ENCODE measurements at regions not wholly inside any gene's neighbourhood (a gene's known extent, or its start where the extent isn't known, plus 50 kb on each side); places are given as distances from the start of the nearest gene placed in this dataset.

- intact Hi-C loops (cut with micrococcal nuclease) = no loop called here
- no peak overlapping the region for H2AFZ ChIP-seq (ENCODE audit: low read length)
- DNase-seq (no peak), ATAC-seq (no peak)
- no peaks in the 10 kb centered on the region for H3K79me2 ChIP-seq (ENCODE audit: low read length)
- H3K9me2 ChIP-seq (replicated peaks; ENCODE audit: low read length) = no peaks in the 10 kb centered on the region
- POLR2A ChIA-PET (ENCODE audit: unreplicated experiment) = no interaction called here
- H3K9me3 ChIP-seq (ENCODE audit: low read length) = no peaks in the 10 kb centered on the region
- H3F3A ChIP-seq (ENCODE audit: low read length, unreplicated experiment) = no peaks in the 10 kb centered on the region
- TF ChIP-seq, protein P1, sequence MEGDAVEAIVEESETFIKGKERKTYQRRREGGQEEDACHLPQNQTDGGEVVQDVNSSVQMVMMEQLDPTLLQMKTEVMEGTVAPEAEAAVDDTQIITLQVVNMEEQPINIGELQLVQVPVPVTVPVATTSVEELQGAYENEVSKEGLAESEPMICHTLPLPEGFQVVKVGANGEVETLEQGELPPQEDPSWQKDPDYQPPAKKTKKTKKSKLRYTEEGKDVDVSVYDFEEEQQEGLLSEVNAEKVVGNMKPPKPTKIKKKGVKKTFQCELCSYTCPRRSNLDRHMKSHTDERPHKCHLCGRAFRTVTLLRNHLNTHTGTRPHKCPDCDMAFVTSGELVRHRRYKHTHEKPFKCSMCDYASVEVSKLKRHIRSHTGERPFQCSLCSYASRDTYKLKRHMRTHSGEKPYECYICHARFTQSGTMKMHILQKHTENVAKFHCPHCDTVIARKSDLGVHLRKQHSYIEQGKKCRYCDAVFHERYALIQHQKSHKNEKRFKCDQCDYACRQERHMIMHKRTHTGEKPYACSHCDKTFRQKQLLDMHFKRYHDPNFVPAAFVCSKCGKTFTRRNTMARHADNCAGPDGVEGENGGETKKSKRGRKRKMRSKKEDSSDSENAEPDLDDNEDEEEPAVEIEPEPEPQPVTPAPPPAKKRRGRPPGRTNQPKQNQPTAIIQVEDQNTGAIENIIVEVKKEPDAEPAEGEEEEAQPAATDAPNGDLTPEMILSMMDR (conservative IDR thresholded peaks at IDR 0.05; ENCODE audit: low read depth, low read length) = no peak
- TF ChIP-seq EZH2 (IDR thresholded peaks at IDR 0.05; ENCODE audit: low read length, unreplicated experiment) (no peak), EZH2phosphoT487 (IDR thresholded peaks at IDR 0.05; ENCODE audit: borderline replicate concordance, low read length) (no peak)
- H3K27ac ChIP-seq (ENCODE audit: low read length) = peak overlapping the region; percentile 56
- no TSS peak for BruUV-seq (replicated peaks)
- H3K4me2 ChIP-seq (ENCODE audit: low read length) = no peak overlapping the region
- H3K4me3 ChIP-seq (ENCODE audit: low read length) = no peak overlapping the region
- no peak overlapping the region for H3K9ac ChIP-seq (ENCODE audit: low read length)
- CTCF ChIA-PET = no interaction called here
- H3K27me3 ChIP-seq (ENCODE audit: low read length) = no peaks in the 10 kb centered on the region
- no peaks in the 10 kb centered on the region for H3K36me3 ChIP-seq (ENCODE audit: low read depth, low read length)
- no peaks in the 10 kb centered on the region for H4K20me1 ChIP-seq (ENCODE audit: low read length)
- H3K4me1 ChIP-seq (ENCODE audit: insufficient read depth, low read length) = no peaks in the 10 kb centered on the region
Measured at GRCh38 chr12:24066097-24066496, 116.6 kb upstream of the SOX5 start.

GRCh38 chr12:24062642-24063245, 113.3 kb upstream of the SOX5 start:
- Histone ChIP-seq H2AFZ (ENCODE audit: low read length) (no peak overlapping the region), H3K4me1 (ENCODE audit: insufficient read depth, low read length) (no peaks in the 10 kb centered on the region), H3K27me3 (ENCODE audit: low read length) (no peaks in the 10 kb centered on the region), H3K4me2 (ENCODE audit: low read length) (no peak overlapping the region), H3K9me3 (ENCODE audit: low read length) (no peaks in the 10 kb centered on the region), H3K9ac (ENCODE audit: low read length) (no peak overlapping the region), H3K4me3 (ENCODE audit: low read length) (no peak overlapping the region), H3K79me2 (ENCODE audit: low read length) (no peaks in the 10 kb centered on the region), H3K9me2 (replicated peaks; ENCODE audit: low read length) (no peaks in the 10 kb centered on the region), H3K36me3 (ENCODE audit: low read depth, low read length) (no peaks in the 10 kb centered on the region), H4K20me1 (ENCODE audit: low read length) (no peaks in the 10 kb centered on the region), H3F3A (ENCODE audit: low read length, unreplicated experiment) (no peaks in the 10 kb centered on the region), H3K27ac (ENCODE audit: low read length) (no peak overlapping the region)
- CTCF ChIA-PET = no interaction called here
- no peak for TF ChIP-seq EZH2 (IDR thresholded peaks at IDR 0.05; ENCODE audit: low read length, unreplicated experiment)
- no peak for TF ChIP-seq EZH2phosphoT487 (IDR thresholded peaks at IDR 0.05; ENCODE audit: borderline replicate concordance, low read length)
- TF ChIP-seq, protein P1 (conservative IDR thresholded peaks at IDR 0.05; ENCODE audit: low read depth, low read length) = no peak
- no peak for ATAC-seq
- no peak for DNase-seq
- BruUV-seq (replicated peaks) = no TSS peak
- POLR2A ChIA-PET (ENCODE audit: unreplicated experiment) = no interaction called here
- intact Hi-C loops (cut with micrococcal nuclease) = no loop called here

DNA sequence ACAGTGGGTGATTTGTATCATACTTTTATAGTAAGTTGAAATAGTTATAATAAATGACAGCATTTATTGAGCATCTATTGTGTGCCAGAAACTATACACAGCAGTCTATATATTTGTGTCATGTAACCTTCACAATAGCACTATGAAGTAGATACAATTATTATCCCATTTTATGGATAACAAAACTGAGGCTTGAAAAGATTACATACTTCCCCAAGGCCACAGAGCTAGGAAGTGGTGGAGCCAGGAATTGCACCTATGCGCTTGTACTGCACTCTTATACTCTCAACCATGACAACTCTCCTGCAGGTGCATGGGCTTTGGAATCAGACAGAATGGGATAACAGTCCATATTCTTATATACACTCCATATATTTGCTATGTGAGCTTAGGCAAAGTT, 110.6 kb upstream of the SOX5 start:
- DNase-seq (no peak), ATAC-seq (no peak)
- Histone ChIP-seq H3K4me2 (ENCODE audit: low read length) (no peak overlapping the region), H3K36me3 (ENCODE audit: low read depth, low read length) (no peaks in the 10 kb centered on the region), H3K27me3 (ENCODE audit: low read length) (no peaks in the 10 kb centered on the region), H3K9ac (ENCODE audit: low read length) (no peak overlapping the region), H3K9me2 (replicated peaks; ENCODE audit: low read length) (no peaks in the 10 kb centered on the region), H4K20me1 (ENCODE audit: low read length) (no peaks in the 10 kb centered on the region), H3F3A (ENCODE audit: low read length, unreplicated experiment) (no peaks in the 10 kb centered on the region), H3K4me3 (ENCODE audit: low read length) (no peak overlapping the region), H3K27ac (ENCODE audit: low read length) (no peak overlapping the region), H3K9me3 (ENCODE audit: low read length) (no peaks in the 10 kb centered on the region), H3K79me2 (ENCODE audit: low read length) (no peaks in the 10 kb centered on the region), H2AFZ (ENCODE audit: low read length) (no peak overlapping the region), H3K4me1 (ENCODE audit: insufficient read depth, low read length) (no peaks in the 10 kb centered on the region)
- no TSS peak for BruUV-seq (replicated peaks)
- TF ChIP-seq, protein P1 (conservative IDR thresholded peaks at IDR 0.05; ENCODE audit: low read depth, low read length) = no peak
- TF ChIP-seq EZH2 (IDR thresholded peaks at IDR 0.05; ENCODE audit: low read length, unreplicated experiment) (no peak), EZH2phosphoT487 (IDR thresholded peaks at IDR 0.05; ENCODE audit: borderline replicate concordance, low read length) (no peak)
- POLR2A ChIA-PET (ENCODE audit: unreplicated experiment) = no interaction called here
- intact Hi-C loops (cut with micrococcal nuclease) = no loop called here
- CTCF ChIA-PET = no interaction called here

Measured in PC-3 (cell line).